Psoas muscle (tissue), 7 donors: ENCODE measurements at regions not wholly inside any gene's neighbourhood (a gene's known extent, or its start where the extent isn't known, plus 50 kb on each side); places are given as distances from the start of the nearest gene placed in this dataset.
A peak's percentile ranks its signal among the peaks of the same experiment; 100 is the strongest.

Experiments used
- ATAC-seq, 4 donors: fragments of 200-7000 bp; cut with Tn5 transposase; one replicate each; pipeline ENCODE4 v1.9.1; 2020; ENCODE audit warnings: moderate library complexity in 3 of 4, mild to moderate bottlenecking in 2 of 4
- DNase-seq, 2 donors: peaks; one replicate each; pipeline ENCODE4 v3.0.0-alpha.2; 2020
- H3K27ac ChIP-seq: fragments of 200-600 bp; one replicate; pipeline ENCODE4 v1.8.0; 2022
- H3K27me3 ChIP-seq, 3 donors: fragments of 200-600 bp in 1 of 3; one replicate each; pipeline versions ENCODE4 v1.6.1 to v1.8.0; 2013 to 2022; ENCODE audit warnings: low read length in 2 of 3, mild to moderate bottlenecking in 2 of 3, moderate library complexity in 1 of 3; ENCODE audit not compliant: insufficient read depth in 3 of 3
- H3K36me3 ChIP-seq, 2 donors: fragments of 200-600 bp in 1 of 2; one replicate each; pipeline versions ENCODE4 v1.6.1 to v1.8.0; 2013 to 2022; ENCODE audit warnings: low read depth in 1 of 2, mild to moderate bottlenecking in 1 of 2, moderate library complexity in 1 of 2; ENCODE audit not compliant: insufficient read depth in 1 of 2
- H3K4me1 ChIP-seq: fragments of 200-600 bp; one replicate; pipeline ENCODE4 v1.8.0; 2022
- H3K4me3 ChIP-seq: fragments of 200-600 bp; one replicate; pipeline ENCODE4 v1.8.0; 2022; ENCODE audit warnings: mild to moderate bottlenecking
- H3K9me3 ChIP-seq: fragments of 200-600 bp; one replicate; pipeline ENCODE4 v1.8.0; 2022
- CTCF ChIP-seq: fragments of 200-600 bp; IDR thresholded peaks from one replicate; pipeline ENCODE4 v1.8.0; 2022; ENCODE audit warnings: antibody characterized with exemption
- WGBS, 3 donors: extraction: QIAGEN DNeasy Blood & Tissue Kit; methylation state at CpG; one replicate each; pipeline versions ENCODE4 v1.1.6 to v1.1.7; 2013; 5-methylcytosine and 5-hydroxymethylcytosine counted together
- intact Hi-C, 2 donors: fragments of 100-400 bp; cut with DNase I; formaldehyde crosslinking; loops; one replicate each; pipeline versions ENCODE4 v1.11.0 to v1.14.2; 2022
- donor health status: healthy with polysubstance abuse.
- donor health status: DM: no; HTN: no; CAD: no; lungs with moderate emphysema.
- donor health status: Bipolar disorder and iron deficiency.
- donor health status: healthy.
- donor health status: DM: yes; HTN: yes; CAD: no.
- donor health status: DM: no; HTN: no; CAD: no.
- donor health status: DM: yes; HTN: yes; CAD: no.

- H3K27me3 ChIP-seq: no peaks in the 10 kb centered on the region
- H3K4me1 ChIP-seq: no peaks in the 10 kb centered on the region
- H3K9me3 ChIP-seq: no peaks in the 10 kb centered on the region
- no peak overlapping the region for H3K4me3 ChIP-seq
- intact Hi-C loops: loop anchor here (5.0 to 10.0 kb wide), 4 partner anchors 157 to 527 kb away; no protein-coding TSS in a partner anchor
- no peak for TF ChIP-seq CTCF
- ATAC-seq: no peak
- H3K36me3 ChIP-seq: no peaks in the 10 kb centered on the region
- H3K27ac ChIP-seq: peak overlapping the region; percentile 43
- 78 to 85% (median 84%) methylated on average over 2 of the region's 2 CpGs for WGBS, 3 donors
- DNase-seq: no peak
These were observed 289.1 kb downstream of the ETS1 start for GRCh38 chr11:128298271-128298670.

- Histone ChIP-seq H3K4me3 (no peak overlapping the region), H3K27me3 (no peaks in the 10 kb centered on the region), H3K9me3 (no peaks in the 10 kb centered on the region), H3K27ac (peak overlapping the region; percentile 43), H3K36me3 (no peaks in the 10 kb centered on the region), H3K4me1 (no peaks in the 10 kb centered on the region)
- no peak for TF ChIP-seq CTCF
- ATAC-seq (no peak), DNase-seq (no peak)
- intact Hi-C loops: loop anchor here (5.0 to 10.0 kb wide), 4 partner anchors 157 to 527 kb away; no protein-coding TSS in a partner anchor
- 69 to 84% (median 78%) methylated on average over 3 of the region's 3 CpGs for WGBS, 3 donors
These were observed 289.6 kb downstream of the ETS1 start for GRCh38 chr11:128297805-128298204.

GRCh38 chr11:128297091-128297651 is 290.2 kb downstream of the ETS1 start:
- H3K9me3 ChIP-seq: no peaks in the 10 kb centered on the region
- H3K27ac ChIP-seq: no peak overlapping the region
- H3K36me3 ChIP-seq: no peaks in the 10 kb centered on the region
- no peak overlapping the region for H3K4me3 ChIP-seq
- no peak for TF ChIP-seq CTCF
- intact Hi-C loops: loop anchor here (5.0 to 10.0 kb wide), 4 partner anchors 158 to 528 kb away; no protein-coding TSS in a partner anchor
- H3K4me1 ChIP-seq: no peaks in the 10 kb centered on the region
- no peak for DNase-seq
- peak in 1 of 4 donors; percentile 16 for ATAC-seq
- H3K27me3 ChIP-seq: no peaks in the 10 kb centered on the region
- WGBS, 3 donors: 56 to 70% (median 65%) methylated on average over 4 of the region's 4 CpGs

GRCh38 chr11:128294671-128295050 is 292.7 kb downstream of the ETS1 start:
- Histone ChIP-seq H3K27me3 (no peaks in the 10 kb centered on the region), H3K36me3 (no peaks in the 10 kb centered on the region), H3K4me1 (peaks cover 6% of the 10 kb centered on the region), H3K9me3 (no peaks in the 10 kb centered on the region), H3K4me3 (no peak overlapping the region), H3K27ac (no peak overlapping the region)
- no peak for TF ChIP-seq CTCF
- WGBS, 3 donors: 89 to 100% (median 97%) methylated on average over 1 of the region's 1 CpG
- intact Hi-C loops: loop anchor here (5.0 to 10.0 kb wide), 5 partner anchors 122 to 530 kb away; no protein-coding TSS in a partner anchor
- no peak for ATAC-seq
- no peak for DNase-seq
